ENCODE measurements at regions not wholly inside any gene's neighbourhood (a gene's known extent, or its start where the extent isn't known, plus 50 kb on each side); places are given as distances from the start of the nearest gene placed in this dataset.
"Not testable (repeated sequence)": the region's sequence is repeated elsewhere in the genome, so short reads cannot be mapped to it uniquely, and the experiment has no call there.

GRCh38 chr4:187364401-187364800 lies 631.2 kb upstream of the ZFP42 start:
- Mint-ChIP-seq H3K4me3 (no peak overlapping the region), H3K27ac (no peak overlapping the region), H3K9me3 (peaks cover 24% of the 10 kb centered on the region), H3K4me1 (ENCODE audit: low read depth) (no peaks in the 10 kb centered on the region), H3K36me3 (ENCODE audit: low read depth) (peaks cover 2% of the 10 kb centered on the region), H3K27me3 (ENCODE audit: low read depth) (no peaks in the 10 kb centered on the region)
- DNase-seq (ENCODE audit: low spot score) = no peak

DNA sequence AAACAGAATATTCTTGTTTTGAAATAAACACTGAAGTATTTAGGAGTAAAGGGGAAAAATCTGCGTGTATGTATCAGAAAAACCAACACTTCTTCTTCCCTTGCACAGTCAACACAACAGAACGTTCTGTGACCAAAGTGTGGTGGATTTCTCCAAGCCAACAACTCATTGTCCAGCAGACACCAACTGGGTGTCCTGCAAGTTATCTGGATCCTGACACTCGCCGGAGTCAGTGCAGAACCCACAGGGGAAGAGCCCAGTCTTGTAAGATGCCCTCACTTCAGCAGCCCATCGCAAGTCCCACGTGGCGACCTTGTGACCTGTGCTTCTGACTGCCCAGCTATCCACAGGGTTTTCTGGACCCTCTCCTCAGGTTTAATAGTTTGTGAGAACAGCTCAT lies 630.7 kb upstream of the ZFP42 start:
- peaks cover 2% of the 10 kb centered on the region for H3K36me3 Mint-ChIP-seq (ENCODE audit: low read depth)
- H3K9me3 Mint-ChIP-seq = peaks cover 25% of the 10 kb centered on the region
- no peaks in the 10 kb centered on the region for H3K4me1 Mint-ChIP-seq (ENCODE audit: low read depth)
- no peak overlapping the region for H3K4me3 Mint-ChIP-seq
- no peak overlapping the region for H3K27ac Mint-ChIP-seq
- DNase-seq (ENCODE audit: low spot score) = no peak
- H3K27me3 Mint-ChIP-seq (ENCODE audit: low read depth) = no peaks in the 10 kb centered on the region

DNA sequence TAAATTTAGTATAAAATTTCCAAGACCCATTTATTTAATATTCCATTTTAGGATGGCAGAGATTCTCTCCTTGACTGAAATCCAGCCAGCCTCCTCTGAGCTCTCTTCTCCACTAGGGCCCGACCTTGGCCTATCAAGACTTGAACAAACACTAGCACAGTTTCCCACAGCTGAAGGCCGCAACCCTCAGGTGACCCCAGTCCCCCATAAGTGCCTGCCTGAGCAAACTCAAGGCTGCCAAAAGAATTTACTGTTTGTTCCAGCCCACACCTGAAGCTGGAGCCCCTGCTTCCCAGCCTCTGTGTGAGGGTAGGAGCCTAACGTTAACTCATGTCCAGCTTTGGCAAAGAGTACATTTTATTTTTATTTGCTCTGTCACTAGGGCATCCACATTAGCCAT lies 629.0 kb upstream of the ZFP42 start:
- Mint-ChIP-seq H3K36me3 (ENCODE audit: low read depth) (peaks cover 2% of the 10 kb centered on the region), H3K27ac (no peak overlapping the region), H3K9me3 (peaks cover 33% of the 10 kb centered on the region), H3K27me3 (ENCODE audit: low read depth) (no peaks in the 10 kb centered on the region), H3K4me1 (ENCODE audit: low read depth) (no peaks in the 10 kb centered on the region), H3K4me3 (no peak overlapping the region)
- DNase-seq (ENCODE audit: low spot score) = no peak

GRCh38 chr4:187370918-187371317 lies 624.7 kb upstream of the ZFP42 start:
- Mint-ChIP-seq H3K27ac (no peak overlapping the region), H3K4me3 (no peak overlapping the region)

DNA sequence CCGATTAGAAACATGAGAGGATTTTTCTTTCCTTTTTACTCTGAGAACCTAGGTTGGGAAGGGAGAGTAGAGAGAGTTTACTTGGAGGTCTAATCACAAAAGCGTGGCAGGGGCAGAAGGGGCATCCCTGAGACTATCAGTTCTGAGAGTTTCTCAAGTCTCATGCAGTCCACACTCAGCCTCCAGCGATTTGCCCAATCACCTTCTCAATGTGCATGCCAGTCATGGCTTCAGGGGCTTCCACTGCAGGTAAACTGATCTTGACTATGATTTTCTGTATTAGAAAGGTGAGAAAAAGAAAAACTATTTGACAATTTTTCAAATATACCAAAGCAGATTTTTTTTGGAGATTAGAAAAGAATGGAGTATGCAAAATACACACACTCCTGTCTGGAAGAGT lies 617.1 kb upstream of the ZFP42 start:
- Mint-ChIP-seq H3K27ac (no peak overlapping the region), H3K27me3 (ENCODE audit: low read depth) (no peaks in the 10 kb centered on the region), H3K4me1 (ENCODE audit: low read depth) (no peaks in the 10 kb centered on the region), H3K4me3 (no peak overlapping the region), H3K36me3 (ENCODE audit: low read depth) (no peaks in the 10 kb centered on the region), H3K9me3 (peaks cover 38% of the 10 kb centered on the region)
- DNase-seq (ENCODE audit: low spot score) = no peak

More at GRCh38 chr4:187370918-187371317, 624.7 kb upstream of the ZFP42 start:
- Mint-ChIP-seq H3K27me3 (ENCODE audit: low read depth) (no peaks in the 10 kb centered on the region), H3K36me3 (ENCODE audit: low read depth) (peaks cover 2% of the 10 kb centered on the region), H3K9me3 (peaks cover 40% of the 10 kb centered on the region), H3K4me1 (ENCODE audit: low read depth) (no peaks in the 10 kb centered on the region)
- DNase-seq (ENCODE audit: low spot score) = no peak

GRCh38 chr4:187380181-187380581 lies 615.4 kb upstream of the ZFP42 start:
- no peaks in the 10 kb centered on the region for H3K4me1 Mint-ChIP-seq (ENCODE audit: low read depth)
- no peak overlapping the region for H3K27ac Mint-ChIP-seq
- H3K36me3 Mint-ChIP-seq (ENCODE audit: low read depth) = no peaks in the 10 kb centered on the region
- no peaks in the 10 kb centered on the region for H3K27me3 Mint-ChIP-seq (ENCODE audit: low read depth)
- peaks cover 35% of the 10 kb centered on the region for H3K9me3 Mint-ChIP-seq
- no peak for DNase-seq (ENCODE audit: low spot score)
- no peak overlapping the region for H3K4me3 Mint-ChIP-seq

- Mint-ChIP-seq H3K36me3 (ENCODE audit: low read depth) (no peaks in the 10 kb centered on the region), H3K27me3 (ENCODE audit: low read depth) (no peaks in the 10 kb centered on the region), H3K4me3 (no peak overlapping the region), H3K9me3 (peaks cover 26% of the 10 kb centered on the region), H3K4me1 (ENCODE audit: low read depth) (no peaks in the 10 kb centered on the region), H3K27ac (no peak overlapping the region)
- no peak for DNase-seq (ENCODE audit: low spot score)
Measured at GRCh38 chr4:187383181-187383580, 612.4 kb upstream of the ZFP42 start.

DNA sequence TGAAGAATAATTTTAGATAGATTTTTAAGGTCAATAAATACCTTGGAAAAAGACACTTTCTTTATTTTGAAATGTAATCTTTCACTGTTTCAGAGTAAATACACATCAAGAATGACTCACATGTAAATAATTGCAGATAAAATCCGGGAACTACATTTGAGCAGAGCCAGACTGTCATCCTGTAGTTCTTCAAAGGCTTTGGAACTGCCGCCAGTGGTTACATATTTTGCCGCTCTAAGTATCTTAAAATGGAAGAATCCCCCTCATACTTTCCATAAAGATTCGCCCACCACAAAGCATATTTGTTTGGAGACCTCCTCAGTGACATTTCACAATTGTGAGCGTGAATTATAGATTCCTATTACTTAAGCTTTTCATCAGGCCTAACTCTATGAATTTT lies 607.8 kb upstream of the ZFP42 start:
- H3K36me3 Mint-ChIP-seq (ENCODE audit: low read depth) = no peaks in the 10 kb centered on the region
- no peak overlapping the region for H3K27ac Mint-ChIP-seq
- no peak overlapping the region for H3K4me3 Mint-ChIP-seq
- peaks cover 17% of the 10 kb centered on the region for H3K9me3 Mint-ChIP-seq
- no peaks in the 10 kb centered on the region for H3K4me1 Mint-ChIP-seq (ENCODE audit: low read depth)
- no peak for DNase-seq (ENCODE audit: low spot score)
- no peaks in the 10 kb centered on the region for H3K27me3 Mint-ChIP-seq (ENCODE audit: low read depth)

DNA sequence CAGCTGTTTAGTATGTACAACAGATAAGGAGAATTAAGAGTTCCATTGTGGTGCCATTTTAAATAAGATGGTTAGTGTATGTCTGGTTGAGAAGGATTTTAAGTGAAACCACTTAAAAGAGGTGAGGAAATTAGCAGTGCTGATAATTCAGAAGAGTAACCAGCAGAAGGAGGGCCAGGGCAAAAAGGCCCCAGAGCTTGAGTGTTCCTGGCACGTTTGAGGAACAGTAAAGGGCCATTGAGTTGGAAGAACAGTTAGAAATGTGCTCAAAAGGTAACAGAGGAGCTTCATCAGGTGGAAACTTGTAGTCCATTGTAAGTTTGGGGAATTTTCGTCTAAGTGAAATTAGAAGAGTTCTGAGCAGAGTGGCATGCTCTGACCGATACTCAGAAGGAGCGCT lies 606.2 kb upstream of the ZFP42 start:
- H3K27me3 Mint-ChIP-seq (ENCODE audit: low read depth) = no peaks in the 10 kb centered on the region
- peaks cover 10% of the 10 kb centered on the region for H3K9me3 Mint-ChIP-seq

GRCh38 chr4:187390646-187391045 lies 604.9 kb upstream of the ZFP42 start:
- DNase-seq (ENCODE audit: low spot score) = no peak

More for the DNA sequence above, 606.2 kb upstream of the ZFP42 start:
- Mint-ChIP-seq H3K27ac (no peak overlapping the region), H3K4me3 (no peak overlapping the region), H3K36me3 (ENCODE audit: low read depth) (no peaks in the 10 kb centered on the region), H3K4me1 (ENCODE audit: low read depth) (no peaks in the 10 kb centered on the region)
- no peak for DNase-seq (ENCODE audit: low spot score)

GRCh38 chr4:187393531-187394344 lies 601.8 kb upstream of the ZFP42 start:
- H3K4me1 Mint-ChIP-seq (ENCODE audit: low read depth) = no peaks in the 10 kb centered on the region
- H3K4me3 Mint-ChIP-seq = no peak overlapping the region
- DNase-seq (ENCODE audit: low spot score) = no peak
- H3K27ac Mint-ChIP-seq = no peak overlapping the region
- H3K36me3 Mint-ChIP-seq (ENCODE audit: low read depth) = no peaks in the 10 kb centered on the region
- H3K9me3 Mint-ChIP-seq = peaks cover 17% of the 10 kb centered on the region
- H3K27me3 Mint-ChIP-seq (ENCODE audit: low read depth) = no peaks in the 10 kb centered on the region

More at GRCh38 chr4:187390646-187391045, 604.9 kb upstream of the ZFP42 start:
- Mint-ChIP-seq H3K4me3 (no peak overlapping the region), H3K36me3 (ENCODE audit: low read depth) (no peaks in the 10 kb centered on the region), H3K9me3 (peaks cover 17% of the 10 kb centered on the region), H3K4me1 (ENCODE audit: low read depth) (no peaks in the 10 kb centered on the region), H3K27ac (no peak overlapping the region), H3K27me3 (ENCODE audit: low read depth) (no peaks in the 10 kb centered on the region)

GRCh38 chr4:187396106-187396505 lies 599.5 kb upstream of the ZFP42 start:
- Mint-ChIP-seq H3K36me3 (ENCODE audit: low read depth) (no peaks in the 10 kb centered on the region), H3K27me3 (ENCODE audit: low read depth) (no peaks in the 10 kb centered on the region), H3K27ac (no peak overlapping the region), H3K4me3 (no peak overlapping the region), H3K4me1 (ENCODE audit: low read depth) (no peaks in the 10 kb centered on the region), H3K9me3 (peaks cover 27% of the 10 kb centered on the region)
- DNase-seq (ENCODE audit: low spot score) = no peak

DNA sequence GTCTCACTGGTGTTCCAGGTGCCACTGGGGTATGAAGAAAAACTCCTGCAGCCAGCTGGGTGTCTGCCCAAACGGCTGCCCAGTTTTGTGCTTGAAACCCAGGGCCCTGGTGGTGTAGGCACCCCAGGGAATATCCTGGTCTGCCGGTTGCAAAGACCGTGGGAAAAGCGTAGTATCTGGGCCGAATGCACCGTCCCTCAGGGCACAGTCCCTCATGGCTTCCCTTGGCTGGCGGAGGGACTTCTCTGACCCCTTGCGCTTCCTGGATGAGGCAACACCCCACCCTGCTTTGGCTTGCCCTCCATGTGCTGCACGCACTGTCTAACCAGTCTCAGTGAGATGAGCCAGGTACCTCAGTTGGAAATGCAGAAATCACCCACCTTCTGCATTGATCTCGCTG lies 587.1 kb upstream of the ZFP42 start:
- peaks cover 44% of the 10 kb centered on the region for H3K9me3 Mint-ChIP-seq
- not testable (repeated sequence) for DNase-seq (ENCODE audit: low spot score); H3K4me1 Mint-ChIP-seq (ENCODE audit: low read depth); H3K27ac Mint-ChIP-seq; H3K4me3 Mint-ChIP-seq; H3K36me3 Mint-ChIP-seq (ENCODE audit: low read depth); H3K27me3 Mint-ChIP-seq (ENCODE audit: low read depth)

DNA sequence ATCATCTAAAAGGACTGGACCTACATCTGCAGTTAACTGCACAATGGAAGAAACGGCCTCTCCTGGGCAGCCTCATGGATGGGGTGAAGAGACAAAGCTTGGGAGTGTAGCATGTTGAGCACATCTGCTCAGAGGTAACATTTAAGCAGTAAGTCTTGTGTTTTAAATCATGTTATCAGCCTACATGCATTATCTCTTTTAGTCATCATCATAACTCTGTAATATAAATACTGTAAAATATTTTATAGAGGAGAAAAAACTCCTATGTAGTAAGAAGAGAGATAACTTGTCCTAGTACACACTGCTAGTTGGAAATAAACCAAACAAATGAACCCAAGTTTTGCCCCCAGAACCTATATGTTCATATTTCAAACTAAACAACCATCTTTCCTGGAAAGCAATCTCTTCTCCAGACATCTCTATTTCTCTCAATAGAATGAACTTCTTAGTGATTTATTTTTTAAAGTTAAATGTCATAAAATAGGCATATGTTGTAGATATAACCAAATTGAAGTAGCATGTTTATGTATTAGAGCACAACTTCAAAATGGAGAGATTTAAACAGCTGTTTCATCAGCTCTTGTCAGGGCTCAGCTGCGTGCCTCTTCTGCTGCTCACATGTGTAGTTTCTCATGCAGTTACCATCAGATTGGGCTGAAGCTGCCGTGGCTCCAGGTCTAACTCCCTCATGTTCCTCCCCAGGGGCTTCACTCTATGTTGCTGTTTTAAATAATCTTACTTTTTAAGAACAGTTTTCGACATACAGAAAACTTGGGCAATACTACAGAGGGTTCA lies 581.8 kb upstream of the ZFP42 start:
- Mint-ChIP-seq H3K36me3 (ENCODE audit: low read depth) (no peaks in the 10 kb centered on the region), H3K4me1 (ENCODE audit: low read depth) (no peaks in the 10 kb centered on the region), H3K9me3 (peaks cover 12% of the 10 kb centered on the region), H3K27ac (no peak overlapping the region), H3K4me3 (no peak overlapping the region), H3K27me3 (ENCODE audit: low read depth) (no peaks in the 10 kb centered on the region)
- no peak for DNase-seq (ENCODE audit: low spot score)

All from T-helper 2 cell treated with Interferon-gamma antibody and Interleukin-4, amounts not matched to agents 5 μg/mL and 100 μg/mL, for 36 hours (primary cell).